HG03342 (cell line): ENCODE measurements at regions not wholly inside any gene's neighbourhood (a gene's known extent, or its start where the extent isn't known, plus 50 kb on each side); places are given as distances from the start of the nearest gene placed in this dataset.
"Not testable (repeated sequence)": the region's sequence is repeated elsewhere in the genome, so short reads cannot be mapped to it uniquely, and the experiment has no call there.

Experiments
- ATAC-seq: cut with Tn5 transposase; IDR thresholded peaks from one replicate; pipeline ENCODE4 v1.9.1; 2021; ENCODE audit warnings: mild to moderate bottlenecking, moderate library complexity; ENCODE audit not compliant: unreplicated experiment

DNA sequence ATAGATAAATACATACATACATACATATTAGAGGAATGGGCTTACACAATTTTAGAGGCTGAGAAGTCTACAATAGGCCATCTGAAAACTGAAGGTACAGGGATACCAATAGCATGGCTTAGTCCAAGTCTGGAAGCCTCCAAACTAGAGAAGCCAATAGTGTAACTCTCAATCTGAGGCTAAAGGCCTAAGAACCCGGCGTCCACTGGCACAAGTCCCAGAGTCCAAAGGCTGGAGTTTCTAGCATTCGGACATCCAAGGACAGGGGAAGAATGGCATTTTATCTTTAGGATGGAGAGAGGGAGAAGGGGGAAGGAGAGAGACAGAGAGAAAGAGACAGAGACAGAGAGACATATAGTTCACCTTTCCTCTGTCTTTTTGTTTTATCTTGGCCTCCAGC lies 63.7 kb upstream of the SYT4 start:
- no peak for ATAC-seq

DNA sequence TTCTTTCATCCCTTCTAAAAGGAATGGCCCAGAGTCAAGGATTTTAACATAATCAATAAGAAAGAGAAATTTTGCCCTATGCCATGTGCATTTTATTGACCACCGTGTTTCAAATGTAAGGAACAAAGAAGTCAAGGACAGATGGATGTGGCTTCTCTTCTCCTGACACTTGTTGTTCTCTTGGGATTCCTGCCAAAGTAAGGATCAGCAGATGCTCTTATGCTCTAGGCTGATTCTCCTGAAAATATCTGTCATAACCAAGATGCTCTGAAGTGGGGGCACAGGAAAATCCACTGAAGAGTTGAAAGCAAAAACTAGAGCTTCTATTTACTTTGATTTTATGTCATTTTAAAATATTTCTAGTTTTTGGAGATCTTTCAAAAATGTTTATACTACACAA lies 72.9 kb upstream of the SYT4 start:
- ATAC-seq, result no peak

DNA sequence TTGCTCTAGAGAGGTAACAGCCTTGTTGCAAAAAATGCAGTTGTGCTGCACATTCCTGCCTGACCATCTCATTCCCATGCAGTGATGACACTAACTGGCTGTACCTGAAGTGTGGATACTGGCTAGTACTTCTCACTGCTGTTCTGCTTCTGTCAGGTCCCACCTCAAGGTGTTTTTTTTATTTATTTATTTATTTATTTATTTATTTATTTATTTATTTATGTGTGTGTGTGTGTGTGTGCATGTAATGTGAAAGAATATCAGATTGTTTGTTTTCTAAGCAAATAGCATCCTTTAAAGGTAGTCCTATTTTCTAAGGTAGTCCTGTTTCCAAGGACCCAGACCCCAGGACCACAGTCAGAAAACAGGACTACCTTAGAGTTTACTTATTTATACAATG lies 87.2 kb upstream of the SYT4 start:
- ATAC-seq, result no peak

DNA sequence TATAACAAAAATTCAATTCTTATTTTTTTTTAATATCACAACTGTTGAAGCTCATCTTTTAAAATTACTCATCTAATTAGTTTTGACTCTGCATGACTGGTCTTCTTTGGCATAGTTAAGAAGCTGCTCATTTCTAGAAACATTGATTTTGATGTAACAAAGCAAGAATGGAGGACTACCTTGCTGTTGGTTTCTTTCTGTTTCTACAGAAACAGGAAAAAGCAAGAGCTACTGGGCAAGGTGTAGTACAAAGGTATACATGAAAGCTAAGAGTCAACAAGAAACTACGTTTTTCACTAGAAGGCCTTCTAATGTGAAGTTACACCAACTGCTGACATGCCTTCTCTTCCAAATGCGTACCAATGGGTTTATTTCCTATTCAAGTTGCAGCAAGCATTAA lies 90.6 kb upstream of the SYT4 start:
- ATAC-seq, result no peak

DNA sequence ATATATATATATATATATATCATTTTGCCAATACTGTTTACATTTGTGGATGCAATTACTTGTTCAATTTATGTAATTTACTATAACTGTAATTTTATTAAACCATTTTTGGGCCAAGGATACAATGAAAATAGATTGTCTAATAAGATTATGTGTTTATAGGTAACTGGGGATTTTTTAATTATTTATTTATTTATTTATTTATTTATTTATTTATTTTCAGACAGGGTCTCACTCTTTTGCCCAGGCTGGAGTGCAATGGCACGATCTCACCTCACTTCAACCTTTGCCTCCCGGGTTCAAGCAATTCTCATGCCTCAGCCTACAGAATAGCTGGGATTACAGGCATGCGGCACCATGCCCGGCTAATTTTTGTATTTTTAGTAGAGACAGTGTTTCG lies 92.0 kb upstream of the SYT4 start:
- not testable (repeated sequence) for ATAC-seq

DNA sequence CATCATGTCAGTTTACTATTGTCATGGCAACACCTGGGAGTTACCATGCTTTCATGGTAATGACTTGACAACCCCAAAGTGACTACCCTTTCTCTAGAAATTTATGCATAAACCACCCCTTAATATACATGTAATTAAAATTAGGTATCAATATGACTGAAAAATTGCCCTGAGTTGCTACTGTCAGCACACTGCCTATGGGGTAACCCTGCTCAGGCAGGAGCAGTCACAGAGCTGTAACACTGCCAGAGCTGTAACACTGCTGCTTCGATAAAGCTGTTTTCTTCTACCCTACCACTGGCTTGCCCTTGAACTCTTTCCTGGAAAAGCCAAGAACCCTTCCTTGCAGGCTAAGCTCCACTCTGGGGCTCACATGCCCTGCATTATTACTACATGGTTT lies 95.5 kb upstream of the SYT4 start:
- ATAC-seq, result no peak

DNA sequence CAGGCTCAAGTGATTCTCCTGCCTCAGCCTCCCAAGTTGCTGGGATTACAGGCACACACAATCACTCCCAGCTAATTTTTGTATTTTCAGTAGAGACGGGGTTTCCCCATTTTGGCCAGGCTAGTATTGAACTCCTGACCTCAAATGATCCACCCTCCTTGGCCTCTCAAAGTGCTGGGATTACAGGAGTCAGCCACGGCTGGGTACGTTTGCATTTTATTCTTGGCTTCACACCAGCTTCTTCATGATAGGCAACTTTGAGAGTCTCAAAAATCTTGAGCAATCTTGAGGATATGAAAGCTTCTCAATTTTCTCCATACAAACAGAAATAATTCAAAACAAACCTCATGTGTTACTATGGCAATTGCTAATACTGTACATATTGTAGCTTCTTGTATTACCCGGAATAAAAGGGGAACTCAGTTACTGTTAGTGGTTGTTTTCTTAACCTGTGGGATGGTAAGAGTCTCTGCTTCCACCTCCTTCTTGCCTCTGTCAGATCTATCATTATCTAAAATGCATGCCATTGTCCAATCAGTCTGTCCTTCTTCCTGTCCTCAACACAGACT lies 102.9 kb upstream of the SYT4 start:
- no peak for ATAC-seq

DNA sequence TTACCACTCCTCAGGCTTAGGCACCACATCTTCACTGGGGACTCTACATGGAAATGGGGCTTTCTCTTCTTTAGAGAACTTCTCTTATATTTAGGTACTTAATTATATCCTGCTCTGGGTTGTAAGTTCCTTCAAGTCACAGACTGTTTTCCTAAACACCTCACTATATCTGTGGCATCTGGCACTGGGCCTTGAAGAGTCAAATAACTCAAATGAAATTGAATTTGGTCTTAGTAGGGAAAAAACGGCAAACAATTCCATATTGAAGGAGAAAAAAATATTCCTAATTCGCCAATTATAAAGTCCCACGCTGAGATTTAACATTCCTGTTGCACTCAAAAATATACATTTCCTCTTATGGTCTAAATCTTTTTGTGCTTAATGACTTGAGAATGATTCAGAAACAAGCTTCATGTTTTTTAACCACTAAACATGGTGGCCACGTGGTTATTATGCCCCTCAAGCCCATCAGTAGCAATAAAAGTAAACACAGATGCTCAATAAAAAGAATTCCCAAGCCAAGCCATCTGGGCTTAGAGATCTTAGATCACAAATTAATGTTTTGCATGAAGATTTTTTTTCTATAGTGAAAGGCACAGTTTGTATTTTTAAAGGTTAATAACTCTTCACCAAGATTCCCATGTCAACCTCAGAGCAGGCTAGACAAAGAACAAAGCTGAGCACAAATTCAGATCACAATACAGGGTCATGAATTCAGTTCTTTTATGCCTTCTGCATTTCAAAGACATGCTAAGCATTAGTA lies 105.5 kb upstream of the SYT4 start:
- no peak for ATAC-seq

DNA sequence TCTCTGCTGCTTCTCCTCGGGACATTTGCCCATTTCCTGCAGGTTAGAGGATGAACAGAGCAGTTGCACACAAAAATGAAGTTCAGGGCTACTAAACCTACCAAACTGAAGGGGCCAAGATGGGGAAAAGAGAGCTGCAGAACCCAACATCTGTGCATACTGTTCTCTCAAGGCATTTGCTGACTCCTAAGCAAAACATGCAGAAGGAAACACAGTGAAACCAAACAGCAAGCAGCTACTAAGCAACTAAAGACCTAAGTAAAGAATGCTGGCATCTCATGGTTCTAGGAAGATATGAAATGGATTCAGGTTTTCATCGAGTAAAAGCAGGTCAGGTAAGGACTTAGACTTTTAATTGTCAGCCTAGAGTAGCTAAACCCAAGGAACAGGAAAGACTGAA lies 111.9 kb upstream of the SYT4 start:
- ATAC-seq, result no peak

DNA sequence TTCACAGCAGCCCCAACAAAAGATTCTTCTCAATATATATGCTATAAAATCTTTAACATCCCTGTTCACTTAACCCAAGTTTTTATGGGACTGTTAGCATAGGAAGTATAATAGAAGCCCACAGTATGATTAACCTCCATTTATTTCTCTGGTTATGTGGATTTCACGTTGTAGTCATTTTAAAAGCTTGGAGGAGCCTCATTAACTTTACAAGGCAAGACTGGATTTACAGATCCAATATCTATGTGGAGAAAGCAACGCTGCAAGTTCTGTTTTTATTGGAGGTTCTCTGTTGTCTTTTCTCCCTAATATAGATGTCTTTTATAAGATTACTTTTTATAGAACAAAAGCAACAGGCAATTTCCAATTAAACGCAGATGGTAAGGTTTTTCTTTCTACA lies 114.9 kb upstream of the SYT4 start:
- ATAC-seq, result no peak

DNA sequence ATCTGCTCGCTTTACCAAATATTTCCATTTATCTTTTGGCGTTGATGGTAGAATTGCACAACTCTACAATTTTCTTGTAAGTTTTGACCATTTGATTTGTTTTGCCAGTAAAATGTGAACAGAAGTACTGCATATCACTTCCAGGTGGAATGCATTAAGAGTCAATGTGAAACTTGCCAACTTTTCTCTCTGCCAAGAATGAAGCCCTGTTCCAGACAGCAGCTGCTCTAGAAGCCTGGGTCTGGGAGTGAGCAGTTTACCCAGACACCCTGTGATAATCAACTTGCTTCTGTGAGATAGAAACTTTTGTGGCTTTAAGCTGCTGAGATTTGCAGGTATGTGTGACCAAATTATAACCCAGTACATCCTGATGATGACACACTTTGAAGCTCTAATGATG lies 115.9 kb upstream of the SYT4 start:
- ATAC-seq, result no peak

DNA sequence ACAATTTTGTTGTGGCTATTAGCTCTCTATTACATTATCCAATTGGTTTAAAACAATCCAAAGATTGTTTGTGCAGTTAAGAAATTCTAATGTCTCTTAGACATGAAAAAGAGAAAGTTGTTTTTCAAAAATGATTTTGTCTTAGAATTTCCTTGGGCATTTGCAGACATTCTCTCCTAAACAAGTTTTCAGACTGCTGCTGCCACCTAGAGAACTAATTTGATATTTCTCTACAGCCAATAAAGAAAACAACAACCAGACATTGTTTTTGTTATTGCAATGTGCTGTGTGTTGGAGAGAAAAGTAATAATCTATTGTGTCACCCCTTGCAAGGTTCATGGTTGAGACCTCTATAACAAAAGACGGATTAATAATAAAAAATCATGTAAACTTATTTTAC lies 119.0 kb upstream of the SYT4 start:
- ATAC-seq, result no peak

DNA sequence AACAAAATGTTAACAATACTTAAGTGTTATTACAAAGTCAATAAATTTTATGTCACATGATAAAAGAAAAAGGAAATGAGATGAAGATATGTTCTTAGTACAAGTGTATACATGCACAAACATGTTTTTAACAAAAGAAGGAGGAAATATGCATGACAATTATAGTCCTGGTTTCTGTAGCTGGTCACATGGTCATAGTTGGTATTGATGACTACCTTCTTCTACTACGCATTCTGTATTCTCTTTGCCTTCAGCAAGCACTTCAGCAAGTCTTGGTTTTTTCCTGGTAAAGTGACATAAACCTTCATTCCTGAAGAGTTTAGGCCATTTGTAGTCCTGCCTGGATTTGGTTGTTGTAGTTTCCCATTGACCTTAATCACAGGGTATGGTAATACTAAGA lies 121.3 kb upstream of the SYT4 start:
- ATAC-seq, result no peak

DNA sequence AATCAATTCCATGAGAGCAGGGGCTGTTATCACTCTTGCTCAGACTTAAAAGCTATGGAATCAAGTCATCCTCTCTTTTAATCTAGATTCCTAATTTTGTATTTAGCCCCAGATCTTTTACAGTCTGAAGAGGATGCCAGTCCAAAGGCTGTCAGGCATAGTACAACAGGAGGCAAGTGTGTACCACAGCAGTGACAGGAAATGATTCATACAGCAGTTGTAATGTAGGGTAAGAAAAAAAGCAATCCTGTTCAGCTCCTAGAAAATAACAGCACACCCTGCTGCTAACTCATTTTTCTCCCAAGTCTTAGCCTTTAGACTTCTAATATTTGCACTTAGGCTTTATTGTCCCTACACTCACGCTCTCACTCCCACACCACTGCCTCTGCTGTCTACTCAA lies 127.8 kb upstream of the SYT4 start:
- ATAC-seq, result no peak

DNA sequence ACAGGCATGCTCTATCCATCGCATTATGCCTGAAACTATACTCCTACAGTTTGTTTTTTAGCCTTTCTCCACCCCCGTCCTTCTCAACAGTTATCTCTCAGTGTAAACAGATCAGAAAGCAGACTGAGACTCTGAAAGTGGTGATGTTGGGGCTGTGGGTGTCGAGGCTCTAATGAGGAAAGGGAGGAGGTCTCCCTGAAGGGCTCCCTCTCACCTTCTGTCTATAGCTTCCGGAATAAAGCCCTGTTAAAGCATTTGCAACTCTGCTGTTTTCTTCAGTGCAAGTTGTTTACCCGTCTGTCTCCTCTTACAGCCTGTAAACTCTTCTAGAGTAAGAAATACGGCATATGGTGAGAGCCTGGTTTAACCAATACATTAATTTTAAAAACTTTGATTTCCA lies 136.7 kb upstream of the SYT4 start:
- ATAC-seq, result no peak

DNA sequence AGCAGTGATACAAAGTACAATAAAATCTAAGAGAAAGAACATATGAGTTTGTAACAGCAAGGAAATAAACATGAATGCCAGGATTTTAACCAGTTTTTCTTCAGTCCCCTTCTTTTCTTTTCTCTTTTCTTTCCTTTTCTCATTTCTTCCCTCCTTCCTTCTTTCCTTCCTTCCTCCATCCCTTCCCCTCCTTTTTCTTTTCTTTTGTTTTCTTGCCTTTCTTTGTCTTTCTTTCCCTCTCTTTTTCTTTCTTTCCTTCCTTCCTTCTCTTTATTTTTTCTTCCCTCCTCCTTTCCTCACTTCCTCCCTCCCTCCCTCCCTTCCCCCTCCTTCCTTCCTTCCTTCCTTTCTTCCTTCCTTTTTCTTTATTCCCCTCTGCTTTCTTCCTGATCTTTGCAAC lies 142.8 kb upstream of the SYT4 start:
- no peak for ATAC-seq

DNA sequence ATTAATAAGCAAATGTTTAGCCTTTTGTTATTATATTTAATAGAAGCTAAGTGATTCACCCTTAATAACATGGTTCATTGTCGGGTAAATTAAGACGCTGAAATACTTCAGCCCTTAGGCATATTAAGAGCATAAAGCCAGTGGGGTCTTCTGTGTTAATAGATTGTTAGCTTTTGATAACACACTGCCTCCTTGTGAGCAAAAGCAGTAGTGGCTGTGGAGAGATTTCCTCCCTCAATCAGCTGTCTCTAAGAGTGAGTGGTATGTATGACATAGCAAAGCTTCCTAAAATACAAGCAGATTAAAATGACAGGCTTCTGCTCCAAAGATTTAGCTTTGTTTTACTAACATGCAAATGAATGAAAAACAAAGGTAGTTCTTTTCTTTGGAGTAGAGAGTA lies 143.7 kb upstream of the SYT4 start:
- ATAC-seq, result no peak

DNA sequence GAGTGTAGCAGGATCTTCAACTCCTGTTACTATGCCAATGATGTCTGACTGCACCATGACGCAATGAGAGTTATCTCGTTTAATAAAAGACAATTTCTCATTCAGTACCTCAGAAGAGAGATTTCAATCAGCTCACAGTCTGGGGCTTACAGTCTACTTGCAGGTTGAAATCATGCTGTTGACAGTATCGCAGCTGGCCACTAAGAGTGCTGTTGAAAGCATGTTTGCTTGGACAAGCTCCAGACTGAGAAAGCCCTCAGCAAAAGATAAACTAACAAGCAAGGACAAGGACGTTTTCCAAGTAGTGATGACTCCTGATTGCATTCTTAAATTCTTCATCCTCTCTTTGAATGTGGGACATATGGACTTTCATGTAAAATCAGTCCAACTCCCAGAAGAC lies 145.2 kb upstream of the SYT4 start:
- no peak for ATAC-seq

DNA sequence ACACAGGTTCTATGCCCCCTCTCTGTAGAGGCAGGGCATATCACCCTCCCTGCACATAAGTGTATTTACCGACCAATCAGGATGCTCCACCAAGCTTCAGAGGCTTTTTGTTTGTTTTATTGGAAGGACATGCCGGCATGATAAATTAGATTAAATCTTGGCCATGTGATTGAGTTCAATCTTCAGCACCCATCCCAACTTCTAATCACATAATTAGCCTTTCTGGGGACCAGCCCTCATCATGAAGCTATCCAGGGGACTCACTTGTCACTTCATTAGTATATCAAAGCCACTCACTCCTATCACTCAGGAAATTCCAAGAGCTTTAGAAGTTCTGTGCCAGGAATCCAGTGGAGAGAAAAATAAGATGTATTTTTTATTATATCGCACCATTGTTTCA lies 158.6 kb upstream of the SYT4 start:
- no peak for ATAC-seq

DNA sequence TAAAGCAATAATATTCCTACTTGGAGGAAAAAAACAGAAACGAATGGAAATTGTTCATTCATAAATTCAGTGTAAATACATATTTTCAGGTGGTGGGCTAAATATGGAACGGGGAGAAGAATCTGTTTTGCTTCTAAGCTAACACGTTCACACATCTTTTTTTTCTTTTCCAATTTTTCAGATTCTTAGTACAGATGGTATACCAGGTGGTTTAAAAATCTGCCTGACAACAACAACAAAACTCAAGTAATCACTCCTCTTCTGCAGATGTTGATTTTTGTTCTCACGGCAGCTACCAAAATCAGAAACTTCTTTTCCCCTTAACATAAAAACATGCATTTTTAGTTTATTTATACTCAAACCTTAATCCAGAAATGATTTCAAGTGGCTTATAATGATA lies 164.8 kb upstream of the SYT4 start:
- no peak for ATAC-seq

DNA sequence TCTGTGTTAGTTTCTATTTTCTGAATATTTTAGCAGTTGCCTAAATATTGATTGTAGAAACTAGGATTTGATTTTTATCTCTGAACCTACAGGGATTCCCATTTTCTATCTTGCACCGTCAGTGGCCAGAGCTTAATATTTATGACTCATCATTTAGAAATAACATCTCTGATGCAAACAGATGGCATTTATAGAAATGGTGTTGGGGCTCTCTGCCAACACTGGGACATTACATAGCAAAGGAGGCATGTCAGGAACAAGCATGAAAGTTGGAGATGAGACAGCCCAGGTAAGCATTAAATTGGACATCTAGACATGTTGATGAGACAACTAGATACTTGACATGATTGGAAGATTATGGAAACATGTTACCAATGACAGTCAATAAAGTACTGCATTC lies 165.3 kb upstream of the SYT4 start:
- no peak for ATAC-seq

DNA sequence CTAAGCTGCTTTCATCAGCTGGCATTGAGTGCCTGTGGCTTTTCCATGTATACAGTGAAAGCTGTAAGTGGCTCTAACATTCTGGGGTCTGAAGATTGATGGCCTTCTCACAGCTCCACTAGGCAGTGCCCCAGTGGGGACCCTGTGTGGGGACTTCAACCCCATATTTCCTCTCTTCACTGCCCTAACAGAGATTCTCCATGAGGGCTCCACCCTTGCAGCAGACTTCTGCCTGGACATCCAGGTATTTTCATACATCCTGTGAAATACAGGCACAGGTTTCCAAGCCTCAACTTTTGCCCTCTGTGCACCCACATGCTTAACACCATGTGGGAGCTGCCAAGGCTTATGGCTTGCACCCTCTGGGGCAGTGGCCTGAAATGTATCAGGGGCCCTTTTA lies 188.2 kb upstream of the SYT4 start:
- ATAC-seq, result no peak

DNA sequence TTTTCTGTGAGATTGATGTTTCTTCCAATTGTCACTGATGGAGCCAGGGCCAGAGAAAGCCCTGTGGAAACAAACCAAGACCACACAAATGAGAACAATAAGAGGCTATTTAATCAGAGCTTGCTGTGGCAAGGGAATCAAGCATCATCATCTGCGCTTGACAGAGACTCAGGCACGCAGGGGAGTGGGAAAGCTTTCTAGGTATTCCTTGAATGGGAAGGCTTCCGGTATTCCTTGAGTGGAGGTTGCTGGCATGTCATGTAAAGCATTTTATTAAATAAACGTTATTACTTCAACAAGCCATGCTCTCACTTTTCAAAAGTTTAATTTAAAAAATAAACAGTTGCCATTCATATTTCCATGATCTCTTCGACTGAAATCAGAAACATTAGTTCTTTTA lies 194.6 kb upstream of the SYT4 start:
- no peak for ATAC-seq
